ENCODE measurements at regions not wholly inside any gene's neighbourhood (a gene's known extent, or its start where the extent isn't known, plus 50 kb on each side); places are given as distances from the start of the nearest gene placed in this dataset.

GRCh38 chr5:159725475-159725874 lies 190.8 kb upstream of the ADRA1B start:
- DNase-seq, result no peak

DNA sequence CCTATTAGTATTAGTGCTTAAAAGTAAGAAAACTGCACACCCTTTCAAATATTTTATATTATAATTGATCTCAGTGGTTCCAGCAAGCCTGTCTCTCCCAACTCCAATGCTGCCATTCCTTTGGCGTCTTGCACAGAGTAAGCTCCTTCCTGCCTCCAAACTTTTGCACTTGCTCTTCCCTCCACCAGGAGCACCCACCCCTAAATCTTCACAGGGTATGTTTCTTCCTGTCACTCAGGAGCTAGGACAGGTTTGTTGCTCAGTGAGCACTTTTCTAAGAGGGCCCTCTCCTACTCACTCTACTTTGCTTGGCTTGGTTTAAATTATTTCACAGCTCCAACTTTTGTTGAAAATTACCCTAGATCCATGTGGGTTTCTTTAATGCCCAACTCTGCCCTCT lies 189.1 kb upstream of the ADRA1B start:
- DNase-seq, result no peak

GRCh38 chr5:159730285-159730684 lies 186.0 kb upstream of the ADRA1B start:
- no peak for DNase-seq

- DNase-seq, result no peak
Measured at GRCh38 chr5:159732220-159732619, 184.1 kb upstream of the ADRA1B start.

DNA sequence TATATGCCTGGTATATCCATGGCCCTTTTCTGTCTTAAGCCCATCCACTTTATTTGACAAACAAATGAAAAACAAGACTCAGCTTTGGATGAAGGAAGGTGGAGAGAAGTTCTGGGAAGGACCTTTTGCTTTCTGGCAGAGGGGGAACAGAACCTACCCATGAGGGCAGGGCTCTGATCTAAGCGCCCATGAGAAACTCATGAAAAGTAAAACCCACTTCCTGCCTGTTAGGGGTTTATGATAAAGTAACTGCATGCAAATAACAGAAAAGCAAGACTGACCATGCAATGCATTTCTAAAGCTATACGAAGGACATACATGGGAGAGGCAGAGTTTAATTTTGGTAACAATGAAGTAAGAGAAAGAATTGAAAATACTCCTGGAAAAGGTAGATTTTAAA lies 181.9 kb upstream of the ADRA1B start:
- DNase-seq, result no peak

DNA sequence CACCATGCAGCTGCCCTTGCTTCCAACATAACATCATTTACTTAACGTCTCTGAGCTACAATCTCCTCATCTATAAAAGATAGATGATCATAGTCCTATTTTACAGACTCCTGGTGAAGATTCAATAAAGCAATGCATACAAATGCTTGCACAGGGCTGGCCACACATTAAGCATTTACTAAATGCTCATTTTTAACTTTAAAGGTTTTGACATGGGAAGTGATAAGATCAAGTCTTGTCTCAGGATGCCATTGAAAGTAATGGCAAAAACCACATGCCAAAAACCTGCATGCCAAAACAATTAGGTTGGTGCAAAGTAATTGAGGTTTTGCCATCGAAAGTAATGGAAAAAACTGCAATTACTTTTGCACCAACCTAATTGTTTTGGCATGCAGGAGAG lies 181.2 kb upstream of the ADRA1B start:
- no peak for DNase-seq

GRCh38 chr5:159735749-159736660 lies 180.3 kb upstream of the ADRA1B start:
- no peak for DNase-seq

- DNase-seq, result no peak
Measured at GRCh38 chr5:159736844-159737243, 179.4 kb upstream of the ADRA1B start.

- no peak for DNase-seq
Measured at GRCh38 chr5:159737263-159737662, 179.0 kb upstream of the ADRA1B start.

GRCh38 chr5:159741829-159742322 lies 174.4 kb upstream of the ADRA1B start:
- DNase-seq, result no peak

- DNase-seq, result no peak
Measured at GRCh38 chr5:159743234-159743633, 173.0 kb upstream of the ADRA1B start.

GRCh38 chr5:159746707-159747106 lies 169.6 kb upstream of the ADRA1B start:
- DNase-seq, result no peak

- no peak for DNase-seq
Measured at GRCh38 chr5:159749146-159749545, 167.1 kb upstream of the ADRA1B start.

- DNase-seq, result no peak
Measured at GRCh38 chr5:159750226-159750625, 166.1 kb upstream of the ADRA1B start.

DNA sequence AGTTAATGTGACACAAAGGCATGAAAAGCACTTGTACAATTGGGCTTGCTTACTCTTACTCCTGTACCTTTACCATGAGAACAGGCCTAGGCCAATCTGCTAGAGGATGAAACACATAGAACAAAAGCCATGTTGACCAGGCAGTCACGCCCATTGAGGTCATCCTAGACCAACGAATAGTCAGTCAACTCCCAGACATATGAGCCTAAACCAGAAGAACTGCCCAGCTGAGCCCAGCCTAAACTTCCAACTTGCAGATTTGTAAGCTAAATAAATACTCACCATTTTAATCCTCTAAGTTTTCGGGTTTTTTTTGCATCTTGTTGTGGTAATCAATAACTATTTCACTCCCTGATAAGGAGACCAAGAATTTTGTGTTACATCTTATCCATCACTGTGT lies 164.8 kb upstream of the ADRA1B start:
- DNase-seq, result no peak

DNA sequence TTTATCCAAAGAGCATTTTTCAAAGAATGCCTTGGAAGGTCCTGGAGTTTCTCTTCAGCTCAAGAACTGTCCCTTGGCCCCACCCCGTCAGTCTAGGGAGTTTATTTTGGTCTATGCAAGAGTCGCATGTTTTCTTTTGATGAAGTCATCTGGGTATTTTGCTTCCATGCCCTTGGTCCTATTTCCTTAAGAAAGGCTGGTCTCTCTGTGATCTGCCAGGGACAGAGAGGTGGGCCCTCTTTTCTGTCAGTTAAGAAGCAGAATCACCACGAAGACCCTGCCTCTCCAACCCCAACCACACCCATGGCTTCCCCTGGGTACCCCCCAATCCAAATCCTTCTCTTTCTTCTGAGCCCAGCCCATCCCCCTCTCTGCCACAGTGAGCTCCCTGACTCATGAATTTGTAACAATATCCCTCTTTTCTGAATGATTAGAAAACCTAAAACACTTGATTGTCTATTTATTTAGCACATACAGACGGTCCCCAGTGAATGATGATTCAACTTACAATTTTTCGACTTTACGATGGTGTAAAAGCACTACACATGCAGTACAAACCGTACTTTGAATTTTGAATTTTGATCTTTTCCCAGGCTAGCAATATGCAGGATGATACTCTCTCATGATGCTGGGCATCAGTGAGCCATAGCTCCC lies 163.5 kb upstream of the ADRA1B start:
- no peak for DNase-seq

- no peak for DNase-seq
Measured at GRCh38 chr5:159758189-159758588, 158.1 kb upstream of the ADRA1B start.

DNA sequence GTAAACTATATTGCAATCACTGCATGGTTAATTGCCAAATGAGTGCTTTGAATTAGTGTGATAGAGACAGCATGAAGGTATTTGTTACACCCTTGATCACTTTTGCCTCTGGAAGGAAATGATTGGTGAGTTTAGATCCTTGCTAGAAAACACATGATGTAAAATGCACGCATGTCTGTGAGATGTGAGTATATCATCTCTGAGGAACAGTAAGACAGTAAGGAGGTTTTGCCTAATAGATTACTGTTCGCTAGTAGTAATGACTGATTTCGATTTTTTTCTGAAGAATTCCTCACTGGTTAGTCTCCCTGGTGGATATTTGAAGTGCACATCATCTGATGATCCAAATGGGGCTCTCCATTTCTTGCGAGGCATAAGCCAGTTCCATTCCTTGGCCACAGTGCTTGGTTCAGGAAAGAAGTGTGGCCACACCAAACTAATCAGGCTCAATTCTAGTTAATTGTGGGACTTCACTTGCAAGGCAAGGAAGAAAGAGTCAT lies 156.4 kb upstream of the ADRA1B start:
- no peak for DNase-seq

DNA sequence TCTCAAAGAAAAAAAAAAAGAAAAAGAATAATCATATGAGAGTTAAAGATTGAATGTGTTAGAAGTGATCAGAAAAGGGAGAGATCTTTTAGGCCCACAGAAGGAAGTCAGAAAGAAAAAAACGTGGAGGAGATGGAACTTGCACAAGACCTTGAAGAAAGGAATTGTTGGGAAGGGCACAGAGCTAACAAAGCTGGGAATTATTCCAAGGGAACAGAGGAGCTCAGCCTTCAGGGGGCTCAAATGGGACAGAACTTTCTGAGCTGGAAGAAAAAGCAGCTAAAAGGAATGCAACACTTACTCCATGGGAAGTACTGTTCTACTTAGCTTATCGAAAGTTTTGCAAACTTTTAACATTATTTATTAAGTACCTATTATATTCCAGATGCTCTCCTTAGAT lies 153.4 kb upstream of the ADRA1B start:
- no peak for DNase-seq

GRCh38 chr5:159763562-159763961 lies 152.7 kb upstream of the ADRA1B start:
- DNase-seq, result no peak

- no peak for DNase-seq
Measured at GRCh38 chr5:159764283-159765134, 151.8 kb upstream of the ADRA1B start.

DNA sequence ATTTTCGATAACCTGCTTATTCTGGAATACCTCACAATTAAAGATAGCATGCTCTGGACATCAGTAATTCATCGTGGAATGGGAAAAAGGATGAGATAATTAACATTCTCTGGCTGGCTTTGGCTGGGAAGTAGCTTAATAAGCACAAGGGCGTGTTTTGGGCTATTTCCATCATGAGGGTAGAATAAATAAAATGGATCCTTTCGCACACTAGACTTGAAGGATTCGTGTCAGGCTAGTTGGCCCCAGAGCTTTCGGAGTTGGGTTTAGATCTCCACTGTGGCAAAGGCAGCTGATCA lies 151.2 kb upstream of the ADRA1B start:
- no peak for DNase-seq

All from stimulated activated CD4-positive, alpha-beta T cell treated with anti-CD3 and anti-CD28 coated beads, Interleukin-4, amount 100 ng/mL, for 1 hour (primary cell).